IMR-90 (cell line): ENCODE measurements at regions not wholly inside any gene's neighbourhood (a gene's known extent, or its start where the extent isn't known, plus 50 kb on each side); places are given as distances from the start of the nearest gene placed in this dataset.

Source experiments
- ATAC-seq: fragments of 200-7000 bp; cut with Tn5 transposase; 2 replicates; pipeline ENCODE4 v1.9.1; 2020; ENCODE audit warnings: low read depth, mild to moderate bottlenecking, moderate library complexity
- BruUV-seq: library from RNA; stranded (reverse); fragments of 400-500 nt; replicated peaks from 2 replicates; lab custom pipeline; 2021; lab: Mats Ljungman, UMichigan
- CTCF ChIA-PET: fragments of 300-600 bp; formaldehyde crosslinking; extraction: SDS; loops from one replicate; lab custom pipeline; 2021; ENCODE audit warnings: antibody characterized with exemption; lab: Yijun Ruan, JAX
- POLR2A ChIA-PET: fragments of 300-600 bp; sonication (Branson Sonifier 250); formaldehyde crosslinking; loops from one replicate; lab custom pipeline; 2022; ENCODE audit warnings: antibody characterized with exemption; ENCODE audit not compliant: unreplicated experiment; lab: Charles Lee
- DNase-seq: peaks from one replicate; pipeline ENCODE4 v3.0.0; 2013
- H2AFZ ChIP-seq: replicated peaks from 2 replicates; pipeline ENCODE3; 2013; ENCODE audit warnings: low read length, mild to moderate bottlenecking; ENCODE audit not compliant: poor library complexity
- H2AK5ac ChIP-seq: 2 replicates; pipeline ENCODE4 v1.6.1; 2013; ENCODE audit warnings: low read depth, low read length, inconsistent platforms
- H2AK9ac ChIP-seq: replicated peaks from 2 replicates; pipeline ENCODE3; 2013; ENCODE audit warnings: mild to moderate bottlenecking, low read depth, low read length, moderate library complexity; ENCODE audit not compliant: poor library complexity
- H2BK120ac ChIP-seq: 2 replicates; pipeline ENCODE4 v1.6.1; 2013; ENCODE audit warnings: low read depth, low read length, inconsistent platforms
- H2BK15ac ChIP-seq: 3 replicates; pipeline ENCODE4 v1.6.1; 2013; ENCODE audit warnings: low read depth, low read length, inconsistent platforms
- H2BK20ac ChIP-seq: 2 replicates; pipeline ENCODE4 v1.6.1; 2013; ENCODE audit warnings: low read depth, mild to moderate bottlenecking, inconsistent platforms, low read length, moderate library complexity
- H2BK5ac ChIP-seq: 2 replicates; pipeline ENCODE4 v1.6.1; 2013; ENCODE audit warnings: mild to moderate bottlenecking, low read depth, low read length, inconsistent platforms; ENCODE audit not compliant: poor library complexity, severe bottlenecking
- H3K14ac ChIP-seq: replicated peaks from 2 replicates; pipeline ENCODE4 v1.6.1; 2013; ENCODE audit warnings: low read depth, low read length, inconsistent platforms
- H3K18ac ChIP-seq: 2 replicates; pipeline ENCODE4 v1.6.1; 2013; ENCODE audit warnings: low read depth, low read length, control low read depth
- H3K23ac ChIP-seq: 2 replicates; pipeline ENCODE4 v1.6.1; 2013; ENCODE audit warnings: low read depth, low read length, inconsistent platforms
- H3K27ac ChIP-seq: 2 replicates; pipeline ENCODE4 v1.5.1; 2013; ENCODE audit warnings: mild to moderate bottlenecking, control low read depth, low read length; ENCODE audit not compliant: insufficient read depth
- H3K27me3 ChIP-seq: 2 replicates; pipeline ENCODE4 v1.6.1; 2013; ENCODE audit warnings: low read length; ENCODE audit not compliant: control insufficient read depth, insufficient read depth
- H3K36me3 ChIP-seq: 2 replicates; pipeline ENCODE4 v1.6.1; 2013; ENCODE audit warnings: low read length, mixed read lengths; ENCODE audit not compliant: control insufficient read depth, insufficient read depth
- H3K4ac ChIP-seq: 2 replicates; pipeline ENCODE4 v1.6.1; 2013; ENCODE audit warnings: low read depth, low read length, inconsistent platforms
- H3K4me1 ChIP-seq: 2 replicates; pipeline ENCODE4 v1.6.1; 2013; ENCODE audit warnings: low read length, mixed read lengths; ENCODE audit not compliant: control insufficient read depth, insufficient read depth
- H3K4me2 ChIP-seq: 2 replicates; pipeline ENCODE4 v1.6.1; 2013; ENCODE audit warnings: low read depth, mild to moderate bottlenecking, control low read depth, low read length, moderate library complexity
- H3K4me3 ChIP-seq: 2 replicates; pipeline ENCODE4 v1.5.1; 2013; ENCODE audit warnings: low read depth, mild to moderate bottlenecking, control low read depth, low read length, moderate library complexity; ENCODE audit not compliant: insufficient read depth
- H3K56ac ChIP-seq: 2 replicates; pipeline ENCODE4 v1.6.1; 2013; ENCODE audit warnings: low read length, inconsistent platforms; ENCODE audit not compliant: insufficient read depth; ENCODE audit errors: extremely low read depth
- H3K79me1 ChIP-seq, 2 experiments: 2 replicates each; pipeline ENCODE4 v1.6.1; 2013; ENCODE audit warnings: low read length in 2 of 2, inconsistent platforms in 1 of 2, low read depth in 1 of 2
- H3K9ac ChIP-seq: 2 replicates; pipeline ENCODE4 v1.6.1; 2013; ENCODE audit warnings: low read depth, low read length, control low read depth
- H3K9me1 ChIP-seq: 2 replicates; pipeline ENCODE4 v1.6.1; 2013; ENCODE audit warnings: low read length, inconsistent platforms; ENCODE audit not compliant: insufficient read depth
- H3K9me3 ChIP-seq: 2 replicates; pipeline ENCODE4 v1.6.1; 2013; ENCODE audit warnings: low read length; ENCODE audit not compliant: control insufficient read depth, insufficient read depth
- H4K20me1 ChIP-seq: 2 replicates; pipeline ENCODE4 v1.6.1; 2013; ENCODE audit warnings: low read length, inconsistent platforms; ENCODE audit not compliant: insufficient read depth
- H4K5ac ChIP-seq: 2 replicates; pipeline ENCODE4 v1.6.1; 2013; ENCODE audit warnings: mild to moderate bottlenecking, low read depth, low read length, control low read depth
- H4K8ac ChIP-seq, 2 experiments: 2 replicates each; pipeline ENCODE4 v1.6.1; 2013; ENCODE audit warnings: low read depth in 2 of 2, low read length in 2 of 2, control low read depth in 1 of 2, inconsistent platforms in 1 of 2
- H4K91ac ChIP-seq: 2 replicates; pipeline ENCODE4 v1.6.1; 2013; ENCODE audit warnings: low read depth, low read length, inconsistent platforms; ENCODE audit not compliant: insufficient read depth
- CEBPB ChIP-seq: IDR thresholded peaks from 2 replicates; pipeline ENCODE4 v1.6.1; 2012; ENCODE audit warnings: low read depth, low read length, improper control_type of control experiment
- FOS ChIP-seq: fragments of 150-350 bp; IDR thresholded peaks from 2 replicates; pipeline ENCODE4 v1.6.1; 2016; ENCODE audit warnings: low read depth, low read length
- MAZ ChIP-seq: IDR thresholded peaks from 2 replicates; pipeline ENCODE4 v1.6.1; 2012; ENCODE audit warnings: low read depth, mild to moderate bottlenecking, low read length, improper control_type of control experiment, moderate library complexity, borderline replicate concordance
- MXI1 ChIP-seq: IDR thresholded peaks from 2 replicates; pipeline ENCODE4 v1.6.1; 2012; ENCODE audit warnings: low read depth, mild to moderate bottlenecking, low read length, moderate library complexity, borderline replicate concordance
- NFE2L2 ChIP-seq: fragments of 150-350 bp; IDR thresholded peaks from 2 replicates; pipeline ENCODE4 v1.6.1; 2016; ENCODE audit warnings: low read depth, mild to moderate bottlenecking, low read length
- POLR2A ChIP-seq: IDR thresholded peaks from 2 replicates; pipeline ENCODE4 v1.6.1; 2012; ENCODE audit warnings: mild to moderate bottlenecking, low read depth, low read length
- RAD21 ChIP-seq: IDR thresholded peaks from 2 replicates; pipeline ENCODE4 v1.6.1; 2012; ENCODE audit warnings: low read length, improper control_type of control experiment
- RFX5 ChIP-seq: IDR thresholded peaks from 2 replicates; pipeline ENCODE4 v1.8.0; 2012; ENCODE audit warnings: low read depth, mild to moderate bottlenecking, low read length, moderate library complexity
- SMC3 ChIP-seq: fragments of 150-350 bp; IDR thresholded peaks from 2 replicates; pipeline ENCODE4 v1.6.1; 2016; ENCODE audit warnings: low read depth, mild to moderate bottlenecking, antibody characterized with exemption, low read length, moderate library complexity
- WGBS, 2 experiments: methylation state at CpG; one replicate each; pipeline versions ENCODE4 v1.1.5 to v1.1.7; 2013; ENCODE audit warnings: missing lambda C conversion rate in 2 of 2; ENCODE audit not compliant: insufficient read length in 1 of 2; ENCODE audit errors: extremely low coverage in 2 of 2; 5-methylcytosine and 5-hydroxymethylcytosine counted together
- dilution Hi-C: fragments of 300-500 bp; cut with HindIII; formaldehyde crosslinking; loops from one replicate; pipeline ENCODE4 v1.14.3; 2018; ENCODE audit warnings: low sequenced_read_pairs; ENCODE audit not compliant: unreplicated experiment
- in situ Hi-C: fragments of 300-500 bp; cut with MboI; formaldehyde crosslinking; loops from 3 replicates; pipeline ENCODE4 v1.14.3; 2019; ENCODE audit warnings: low sequenced_read_pairs, inconsistent platforms, mixed read lengths
- intact Hi-C: fragments of 100-400 bp; cut with micrococcal nuclease; formaldehyde crosslinking; loops from 2 replicates; pipeline ENCODE4 v1.10.0; 2022
- TF ChIP-seq, protein P1 (sequence below): fragments of 150-350 bp; IDR thresholded peaks from 2 replicates; pipeline ENCODE4 v1.6.1; 2017; ENCODE audit warnings: mild to moderate bottlenecking, antibody characterized with exemption, low read length, low read depth

DNA sequence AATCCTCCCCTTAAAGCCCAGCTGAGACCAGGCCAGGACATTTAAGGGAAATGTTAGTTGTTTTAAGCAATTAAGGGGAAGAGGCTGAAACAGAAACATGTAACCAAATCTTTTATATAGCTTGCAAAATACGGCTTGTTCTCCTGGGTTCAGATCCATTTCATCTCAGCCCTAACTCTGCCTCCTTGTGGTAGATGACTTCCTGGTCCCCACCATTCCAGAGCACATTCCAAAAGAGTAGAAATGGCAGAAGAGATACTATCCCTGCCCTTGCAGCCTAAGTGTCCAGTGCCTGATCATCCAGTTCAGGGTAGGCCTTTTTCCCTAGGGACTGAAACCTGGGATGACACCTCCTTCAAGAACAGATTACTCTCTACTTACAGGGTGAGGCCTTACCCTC is 266.2 kb upstream of the VEPH1 start:
- Histone ChIP-seq H2BK20ac (no peak overlapping the region), H3K27me3 (peaks cover 2% of the 10 kb centered on the region; the same call in 1 of the 2 replicates), H2BK5ac (no peak overlapping the region), H2AK5ac (no peak overlapping the region), H3K36me3 (no peaks in the 10 kb centered on the region), H3K4me2 (no peak overlapping the region), H3K18ac (no peak overlapping the region), H3K79me1 (no peaks in the 10 kb centered on the region), H3K14ac (no peak overlapping the region), H3K4ac (no peak overlapping the region), H3K4me3 (no peak overlapping the region), H2AFZ (no peak overlapping the region), H3K23ac (no peak overlapping the region), H2BK15ac (no peak overlapping the region), H3K4me1 (no peaks in the 10 kb centered on the region), H3K9ac (no peak overlapping the region), H3K9me3 (no peaks in the 10 kb centered on the region), H4K8ac (no peak overlapping the region), H2BK120ac (no peak overlapping the region), H2AK9ac (no peak overlapping the region), H4K91ac (no peak overlapping the region), H3K27ac (no peak overlapping the region), H3K56ac (no peak overlapping the region), H3K9me1 (no peaks in the 10 kb centered on the region), H4K5ac (no peak overlapping the region), H4K20me1 (no peaks in the 10 kb centered on the region)
- in situ Hi-C loops (no loop called here), intact Hi-C loops (no loop called here), dilution Hi-C loops (no loop called here)
- TF ChIP-seq POLR2A = no peak
- no peak for TF ChIP-seq SMC3
- TF ChIP-seq MAZ = no peak
- TF ChIP-seq RAD21 = no peak
- TF ChIP-seq MXI1 = no peak
- TF ChIP-seq CEBPB = no peak
- no peak for TF ChIP-seq RFX5
- no peak for TF ChIP-seq FOS
- TF ChIP-seq, protein P1, sequence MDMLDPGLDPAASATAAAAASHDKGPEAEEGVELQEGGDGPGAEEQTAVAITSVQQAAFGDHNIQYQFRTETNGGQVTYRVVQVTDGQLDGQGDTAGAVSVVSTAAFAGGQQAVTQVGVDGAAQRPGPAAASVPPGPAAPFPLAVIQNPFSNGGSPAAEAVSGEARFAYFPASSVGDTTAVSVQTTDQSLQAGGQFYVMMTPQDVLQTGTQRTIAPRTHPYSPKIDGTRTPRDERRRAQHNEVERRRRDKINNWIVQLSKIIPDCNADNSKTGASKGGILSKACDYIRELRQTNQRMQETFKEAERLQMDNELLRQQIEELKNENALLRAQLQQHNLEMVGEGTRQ = no peak
- no peak for TF ChIP-seq NFE2L2
- DNase-seq (no peak), ATAC-seq (no peak)
- ChIA-PET CTCF (no interaction called here), POLR2A (no interaction called here)
- WGBS, 2 experiments = no CpG with 5 or more reads among the region's 1 CpG
- no TSS peak for BruUV-seq
